ENCODE measurements at regions not wholly inside any gene's neighbourhood (a gene's known extent, or its start where the extent isn't known, plus 50 kb on each side); places are given as distances from the start of the nearest gene placed in this dataset.
A peak's percentile ranks its signal among the peaks of the same experiment; 100 is the strongest.

GRCh38 chr4:123667991-123668390 is 271.4 kb downstream of the SPRY1 start:
- Histone ChIP-seq H3K4me1 (no peaks in the 10 kb centered on the region), H3K36me3 (no peaks in the 10 kb centered on the region), H3K27ac (no peak overlapping the region), H3K9me3 (no peaks in the 10 kb centered on the region), H3K27me3 (no peaks in the 10 kb centered on the region), H3K4me3 (no peak overlapping the region)
- intact Hi-C loops (cut with DNase I): no loop called here
- DNase-seq (no peak), FAIRE-seq (no peak), ATAC-seq (no peak)
- TF ChIP-seq CTCF (IDR thresholded peaks at IDR 0.05): no peak
- 96 to 100% methylated on average over 2 of the region's 2 CpGs for WGBS, 2 donors

GRCh38 chr4:123671636-123672404 is 275.2 kb downstream of the SPRY1 start:
- H3K4me1 ChIP-seq: no peaks in the 10 kb centered on the region
- no peak for FAIRE-seq
- DNase-seq: no peak
- no peaks in the 10 kb centered on the region for H3K36me3 ChIP-seq
- TF ChIP-seq CTCF (IDR thresholded peaks at IDR 0.05): no peak
- no peaks in the 10 kb centered on the region for H3K27me3 ChIP-seq
- no peak overlapping the region for H3K4me3 ChIP-seq
- no peak overlapping the region for H3K27ac ChIP-seq
- no peak for ATAC-seq
- intact Hi-C loops (cut with DNase I): no loop called here
- H3K9me3 ChIP-seq: no peaks in the 10 kb centered on the region
- 91 to 92% methylated on average over 4 of the region's 4 CpGs for WGBS, 2 donors

DNA sequence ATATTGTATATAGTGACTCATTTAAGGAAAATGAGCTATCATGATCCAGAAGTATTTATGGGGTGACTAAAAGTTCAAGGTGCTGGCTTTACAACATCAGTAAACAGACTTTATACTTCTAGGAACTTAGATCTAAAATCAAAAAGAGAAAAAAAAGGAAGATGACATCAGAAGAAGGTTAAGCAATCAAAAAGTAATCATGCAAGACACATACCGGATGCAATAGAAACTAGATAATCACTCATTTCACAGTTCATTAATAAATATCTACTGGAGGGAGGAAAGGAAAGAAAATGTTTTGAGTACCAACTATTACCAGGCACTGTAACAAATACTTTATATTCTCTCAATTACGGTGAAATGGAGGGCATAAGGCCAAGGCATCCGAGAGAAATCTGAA is 276.4 kb downstream of the SPRY1 start:
- no peaks in the 10 kb centered on the region for H3K36me3 ChIP-seq
- ATAC-seq (no peak), DNase-seq (no peak), FAIRE-seq (peak; percentile 64)
- no peaks in the 10 kb centered on the region for H3K9me3 ChIP-seq
- TF ChIP-seq CTCF (IDR thresholded peaks at IDR 0.05): no peak
- no peak overlapping the region for H3K27ac ChIP-seq
- no peaks in the 10 kb centered on the region for H3K27me3 ChIP-seq
- peaks cover 0 to 3% (median 0%) of the 10 kb centered on the region in 3 donors for H3K4me1 ChIP-seq
- no peak overlapping the region for H3K4me3 ChIP-seq
- WGBS, 2 donors: 74 to 79% methylated on average over 3 of the region's 3 CpGs
- intact Hi-C loops (cut with DNase I): no loop called here

- DNase-seq: no peak
- TF ChIP-seq CTCF (IDR thresholded peaks at IDR 0.05): no peak
- no peaks in the 10 kb centered on the region for H3K36me3 ChIP-seq
- H3K9me3 ChIP-seq: no peaks in the 10 kb centered on the region
- ATAC-seq: no peak
- H3K4me1 ChIP-seq: peaks cover 0 to 3% (median 0%) of the 10 kb centered on the region in 3 donors
- H3K27ac ChIP-seq: no peak overlapping the region
- intact Hi-C loops (cut with DNase I): no loop called here
- WGBS, 2 donors: 80 to 88% methylated on average over 2 of the region's 2 CpGs
- FAIRE-seq: no peak
- H3K27me3 ChIP-seq: no peaks in the 10 kb centered on the region
- no peak overlapping the region for H3K4me3 ChIP-seq
Observed at GRCh38 chr4:123673971-123674370, 277.4 kb downstream of the SPRY1 start.

DNA sequence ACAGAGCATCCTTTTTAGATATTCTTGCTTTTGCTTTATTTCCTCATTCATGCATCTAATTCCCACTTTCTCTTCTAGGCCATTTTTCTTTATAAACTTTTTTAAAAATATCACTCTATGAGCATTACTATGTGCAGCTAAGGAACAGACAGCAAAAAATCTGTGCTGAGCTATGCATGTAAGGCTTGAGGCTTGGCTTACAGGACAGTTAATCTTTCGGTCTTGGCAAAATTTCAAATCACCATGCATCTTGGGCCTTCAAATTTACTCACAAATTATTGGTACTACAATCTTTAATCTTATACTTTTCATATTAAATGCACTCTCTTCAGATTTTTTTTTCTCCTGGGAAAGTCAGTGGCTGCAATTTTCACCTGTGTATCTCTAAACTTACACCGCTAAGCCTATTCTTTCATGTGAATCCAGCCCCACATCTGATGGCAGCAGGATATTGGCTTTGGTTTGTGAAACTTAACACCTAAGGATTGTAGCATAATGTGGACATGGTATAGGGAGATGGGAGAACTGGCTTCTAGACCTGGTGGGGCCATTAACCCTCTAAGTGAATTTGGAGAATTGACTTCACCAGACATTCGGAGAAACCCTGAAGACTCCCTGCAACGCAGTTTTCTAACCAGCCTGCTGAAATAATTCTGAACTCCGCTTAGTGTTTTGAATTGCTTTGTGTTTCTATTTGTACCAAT is 278.3 kb downstream of the SPRY1 start:
- H3K4me1 ChIP-seq: peaks cover 0 to 3% (median 0%) of the 10 kb centered on the region in 3 donors
- H3K27ac ChIP-seq: no peak overlapping the region
- TF ChIP-seq CTCF (IDR thresholded peaks at IDR 0.05): no peak
- H3K36me3 ChIP-seq: no peaks in the 10 kb centered on the region
- intact Hi-C loops (cut with DNase I): no loop called here
- no peak overlapping the region for H3K4me3 ChIP-seq
- no peaks in the 10 kb centered on the region for H3K27me3 ChIP-seq
- DNase-seq: no peak
- no peak for FAIRE-seq
- 89 to 92% methylated on average over 5 of the region's 5 CpGs for WGBS, 2 donors
- no peaks in the 10 kb centered on the region for H3K9me3 ChIP-seq
- ATAC-seq: no peak

All from pancreas (tissue), 10 donors.